Ishikawa (cell line): ENCODE measurements at regions not wholly inside any gene's neighbourhood (a gene's known extent, or its start where the extent isn't known, plus 50 kb on each side); places are given as distances from the start of the nearest gene placed in this dataset.

Experiments
- TEAD4 ChIP-seq: IDR thresholded peaks from 2 replicates; pipeline ENCODE4 v1.6.1; 2012
- TF ChIP-seq, protein P1 (sequence below): IDR thresholded peaks from 2 replicates; pipeline ENCODE4 v1.6.1; 2012

DNA sequence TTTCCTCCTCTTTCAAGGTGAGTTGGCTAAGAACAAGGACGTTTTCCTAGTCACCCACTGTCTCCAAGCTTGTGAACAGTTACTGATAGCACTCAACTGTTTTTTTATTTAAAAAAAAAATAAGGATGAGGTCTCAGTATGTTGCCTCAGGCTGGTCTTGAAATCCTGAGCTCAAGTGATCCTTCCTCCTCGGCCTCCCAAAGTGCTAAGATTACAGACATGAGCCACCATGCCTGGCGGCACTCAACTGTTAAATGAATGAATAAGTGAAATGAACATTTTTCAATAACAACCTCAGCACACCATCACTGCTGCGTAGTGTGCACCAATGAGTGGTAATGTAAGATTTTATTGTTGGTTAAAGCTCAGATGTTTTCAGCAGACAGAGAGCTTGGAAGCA is 214.1 kb upstream of the NRIP1 start:
- TF ChIP-seq, protein P1, sequence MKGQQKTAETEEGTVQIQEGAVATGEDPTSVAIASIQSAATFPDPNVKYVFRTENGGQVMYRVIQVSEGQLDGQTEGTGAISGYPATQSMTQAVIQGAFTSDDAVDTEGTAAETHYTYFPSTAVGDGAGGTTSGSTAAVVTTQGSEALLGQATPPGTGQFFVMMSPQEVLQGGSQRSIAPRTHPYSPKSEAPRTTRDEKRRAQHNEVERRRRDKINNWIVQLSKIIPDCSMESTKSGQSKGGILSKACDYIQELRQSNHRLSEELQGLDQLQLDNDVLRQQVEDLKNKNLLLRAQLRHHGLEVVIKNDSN, result no peak
- TF ChIP-seq TEAD4, result no peak
